HEK293 (cell line): ENCODE measurements at regions not wholly inside any gene's neighbourhood (a gene's known extent, or its start where the extent isn't known, plus 50 kb on each side); places are given as distances from the start of the nearest gene placed in this dataset.

ENCODE experiments used
- CTCF ChIA-PET: fragments of 350-600 bp; formaldehyde crosslinking; extraction: SDS; loops from one replicate; lab custom pipeline; 2021; ENCODE audit warnings: antibody characterized with exemption; lab: Yijun Ruan, JAX
- POLR2A ChIA-PET: fragments of 300-600 bp; formaldehyde crosslinking; extraction: SDS; loops from one replicate; lab custom pipeline; 2020; ENCODE audit warnings: antibody characterized with exemption, inconsistent platforms; lab: Yijun Ruan, JAX
- H3K27ac ChIP-seq: fragments of 200-500 bp; sonication (Bioruptor generic); 2 replicates; pipeline ENCODE4 v1.5.1; 2014; ENCODE audit warnings: low read depth, low read length, control low read depth, inconsistent platforms; ENCODE audit errors: extremely low read depth
- H3K36me3 ChIP-seq, 2 experiments: fragments of 200-500 bp in 1 of 2; sonication (Bioruptor generic) in 1 of 2; 1 replicate in 1 of 2; 2 replicates in 1 of 2; pipeline ENCODE4 v1.5.1; 2014 to 2017; ENCODE audit warnings: inconsistent platforms in 2 of 2, low read length in 2 of 2; ENCODE audit not compliant: control insufficient read depth in 2 of 2, insufficient read depth in 1 of 2
- H3K4me1 ChIP-seq: fragments of 200-500 bp; sonication (Bioruptor generic); 2 replicates; pipeline ENCODE4 v1.5.1; 2014; ENCODE audit warnings: mild to moderate bottlenecking, low read length, inconsistent platforms; ENCODE audit not compliant: control insufficient read depth, insufficient read depth
- H3K4me3 ChIP-seq: 2 replicates; pipeline ENCODE4 v1.5.1; 2011; ENCODE audit warnings: low read depth, mild to moderate bottlenecking, control low read depth, low read length, moderate library complexity
- H3K9me3 ChIP-seq: fragments of 200-500 bp; sonication (Bioruptor generic); 2 replicates; pipeline ENCODE4 v1.5.1; 2014; ENCODE audit warnings: low read depth, low read length, inconsistent platforms; ENCODE audit not compliant: control insufficient read depth, insufficient read depth
- HOXD13 ChIP-seq: sonication (generic); formaldehyde crosslinking; IDR thresholded peaks from 2 replicates; pipeline ENCODE4 v1.8.0; 2022; ENCODE audit warnings: missing genetic modification reagents, borderline replicate concordance
- PRDM2 ChIP-seq: fragments of 450-650 bp; formaldehyde crosslinking; IDR thresholded peaks from 2 replicates; pipeline ENCODE4 v1.5.1; 2016; ENCODE audit warnings: missing biosample characterization, missing genetic modification characterization, borderline replicate concordance
- RBAK ChIP-seq: fragments of 450-650 bp; formaldehyde crosslinking; IDR thresholded peaks from 2 replicates; pipeline ENCODE4 v1.5.1; 2016; ENCODE audit warnings: missing biosample characterization, missing genetic modification characterization
- SETDB1 ChIP-seq: IDR thresholded peaks from one replicate; pipeline ENCODE4 v1.6.1; 2017; ENCODE audit warnings: mild to moderate bottlenecking, low read length, moderate library complexity, mixed read lengths; ENCODE audit not compliant: insufficient read length
- ZBTB17 ChIP-seq: fragments of 450-650 bp; formaldehyde crosslinking; IDR thresholded peaks from 2 replicates; pipeline ENCODE4 v1.5.1; 2016; ENCODE audit warnings: missing biosample characterization, missing genetic modification characterization
- ZBTB8A ChIP-seq: fragments of 450-650 bp; formaldehyde crosslinking; IDR thresholded peaks from 2 replicates; pipeline ENCODE4 v1.5.1; 2016; ENCODE audit warnings: missing biosample characterization, missing genetic modification characterization
- ZNF138 ChIP-seq: fragments of 450-650 bp; formaldehyde crosslinking; IDR thresholded peaks from 2 replicates; pipeline ENCODE4 v1.5.1; 2016; ENCODE audit warnings: missing biosample characterization, missing genetic modification characterization, borderline replicate concordance
- ZNF211 ChIP-seq: fragments of 450-650 bp; formaldehyde crosslinking; IDR thresholded peaks from 2 replicates; pipeline ENCODE4 v1.5.1; 2016; ENCODE audit warnings: low read depth, missing biosample characterization, missing genetic modification characterization
- ZNF223 ChIP-seq: fragments of 450-650 bp; formaldehyde crosslinking; IDR thresholded peaks from 2 replicates; pipeline ENCODE4 v1.5.1; 2016; ENCODE audit warnings: missing biosample characterization, missing genetic modification characterization
- ZNF23 ChIP-seq: fragments of 450-650 bp; formaldehyde crosslinking; IDR thresholded peaks from 2 replicates; pipeline ENCODE4 v1.5.1; 2016; ENCODE audit warnings: missing biosample characterization, missing genetic modification characterization, borderline replicate concordance
- ZNF324 ChIP-seq: fragments of 450-650 bp; formaldehyde crosslinking; IDR thresholded peaks from 2 replicates; pipeline ENCODE4 v1.5.1; 2016; ENCODE audit warnings: missing biosample characterization, missing genetic modification characterization
- ZNF354C ChIP-seq: fragments of 450-650 bp; formaldehyde crosslinking; IDR thresholded peaks from 2 replicates; pipeline ENCODE4 v1.5.1; 2016; ENCODE audit warnings: missing biosample characterization, missing genetic modification characterization, low read depth, borderline replicate concordance
- ZNF366 ChIP-seq: fragments of 450-650 bp; formaldehyde crosslinking; conservative IDR thresholded peaks from 2 replicates; pipeline ENCODE4 v1.5.1; 2016; ENCODE audit warnings: missing biosample characterization, missing genetic modification characterization
- ZNF433 ChIP-seq: fragments of 450-650 bp; formaldehyde crosslinking; IDR thresholded peaks from 2 replicates; pipeline ENCODE4 v1.5.1; 2016; ENCODE audit warnings: missing biosample characterization, missing genetic modification characterization, low read depth
- ZNF544 ChIP-seq: fragments of 450-650 bp; formaldehyde crosslinking; IDR thresholded peaks from 2 replicates; pipeline ENCODE4 v1.5.0; 2017; ENCODE audit warnings: missing biosample characterization, missing genetic modification characterization
- ZNF629 ChIP-seq: fragments of 450-650 bp; formaldehyde crosslinking; IDR thresholded peaks from 2 replicates; pipeline ENCODE4 v1.5.1; 2017; ENCODE audit warnings: missing biosample characterization, missing genetic modification characterization
- ZNF664 ChIP-seq: fragments of 450-650 bp; formaldehyde crosslinking; IDR thresholded peaks from 2 replicates; pipeline ENCODE4 v1.5.1; 2016; ENCODE audit warnings: missing biosample characterization, missing genetic modification characterization
- ZNF677 ChIP-seq: fragments of 450-650 bp; IDR thresholded peaks from 2 replicates; pipeline ENCODE4 v1.5.0; 2018; ENCODE audit warnings: missing biosample characterization, mild to moderate bottlenecking, missing genetic modification characterization, moderate library complexity
- ZNF76 ChIP-seq: fragments of 450-650 bp; formaldehyde crosslinking; IDR thresholded peaks from 2 replicates; pipeline ENCODE4; 2016; ENCODE audit warnings: low read depth, missing biosample characterization, missing genetic modification characterization, borderline replicate concordance
- ZNF791 ChIP-seq: fragments of 450-650 bp; formaldehyde crosslinking; IDR thresholded peaks from 2 replicates; pipeline ENCODE4 v1.5.1; 2016; ENCODE audit warnings: missing biosample characterization, missing genetic modification characterization
- TF ChIP-seq, protein P1 (sequence below): IDR thresholded peaks from 2 replicates; pipeline ENCODE4 v1.6.1; 2011; ENCODE audit warnings: mild to moderate bottlenecking, low read depth, low read length, borderline replicate concordance
- TF ChIP-seq, protein P2 (sequence below): fragments of 450-650 bp; formaldehyde crosslinking; IDR thresholded peaks from 2 replicates; pipeline ENCODE4 v1.5.1; 2016; ENCODE audit warnings: missing biosample characterization, missing genetic modification characterization
- TF ChIP-seq, protein P3 (sequence below): fragments of 450-650 bp; formaldehyde crosslinking; IDR thresholded peaks from 2 replicates; pipeline ENCODE4 v1.5.1; 2016; ENCODE audit warnings: missing biosample characterization, missing genetic modification characterization, low read depth

DNA sequence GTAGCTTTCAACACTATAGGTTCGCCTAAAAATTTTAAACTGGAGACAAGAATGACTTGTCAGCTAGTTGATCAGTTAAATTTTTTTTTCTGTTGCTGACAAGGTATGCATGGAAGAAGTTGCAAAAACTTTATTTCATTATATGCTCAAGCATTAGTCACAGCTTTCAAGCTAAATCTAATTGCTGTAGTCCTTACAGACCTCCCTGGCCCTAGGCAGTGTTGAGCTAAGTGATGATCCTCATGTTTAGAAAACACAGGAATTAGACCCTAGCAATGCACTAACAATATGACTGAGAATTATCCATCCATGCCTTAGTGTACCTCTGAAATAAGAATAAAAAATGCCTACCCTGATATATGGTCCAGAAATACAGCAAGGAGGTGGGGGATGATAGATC, 253.4 kb downstream of the SP3 start (continued):
- TF ChIP-seq PRDM2 (tag by site-specific recombination) = no peak
- no peak for TF ChIP-seq ZNF677 (tag by site-specific recombination)
- no peak for TF ChIP-seq ZNF23

DNA sequence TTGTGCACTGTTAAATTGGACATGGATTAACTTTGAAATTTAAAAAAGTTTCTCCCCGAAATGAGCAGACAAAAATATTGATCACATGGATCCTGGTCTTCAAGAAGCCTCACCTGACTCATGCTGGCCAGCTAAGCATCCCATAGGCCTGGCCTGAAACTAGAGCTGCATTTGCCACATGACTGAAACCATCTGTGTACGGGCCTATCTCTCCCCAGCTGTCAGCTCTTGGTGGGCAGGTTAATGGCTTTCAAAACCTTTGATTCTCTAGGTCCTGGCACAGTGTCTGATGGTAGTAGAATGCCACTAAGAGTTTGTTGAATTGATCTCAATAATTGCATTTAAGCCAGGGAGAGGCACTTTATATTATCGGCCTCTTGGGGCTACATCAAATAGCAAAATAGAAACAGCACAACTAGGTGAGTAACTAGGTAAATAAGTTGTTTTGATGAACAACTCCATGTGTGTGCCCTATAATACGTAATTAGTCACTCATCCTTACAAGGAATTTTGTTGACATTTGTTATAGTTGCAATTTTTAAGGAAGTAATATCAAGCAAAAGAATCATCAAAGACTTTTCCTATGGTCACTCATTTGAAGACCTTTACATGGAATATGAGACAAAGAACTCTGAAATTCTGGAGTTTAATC, 251.1 kb downstream of the SP3 start:
- ChIA-PET POLR2A (no interaction called here), CTCF (no interaction called here)
- H3K4me1 ChIP-seq = no peaks in the 10 kb centered on the region
- H3K9me3 ChIP-seq = no peaks in the 10 kb centered on the region
- no peak overlapping the region for H3K27ac ChIP-seq
- TF ChIP-seq ZNF791 (tag by site-specific recombination) (no peak), ZNF354C (no peak), ZNF324 (tag by site-specific recombination) (no peak), ZBTB8A (tag by site-specific recombination) (no peak), ZNF211 (tag by site-specific recombination) (no peak), ZNF366 (no peak), ZNF629 (no peak), ZNF223 (tag by site-specific recombination) (no peak), ZNF544 (tag by site-specific recombination) (no peak)
- TF ChIP-seq, protein P1, sequence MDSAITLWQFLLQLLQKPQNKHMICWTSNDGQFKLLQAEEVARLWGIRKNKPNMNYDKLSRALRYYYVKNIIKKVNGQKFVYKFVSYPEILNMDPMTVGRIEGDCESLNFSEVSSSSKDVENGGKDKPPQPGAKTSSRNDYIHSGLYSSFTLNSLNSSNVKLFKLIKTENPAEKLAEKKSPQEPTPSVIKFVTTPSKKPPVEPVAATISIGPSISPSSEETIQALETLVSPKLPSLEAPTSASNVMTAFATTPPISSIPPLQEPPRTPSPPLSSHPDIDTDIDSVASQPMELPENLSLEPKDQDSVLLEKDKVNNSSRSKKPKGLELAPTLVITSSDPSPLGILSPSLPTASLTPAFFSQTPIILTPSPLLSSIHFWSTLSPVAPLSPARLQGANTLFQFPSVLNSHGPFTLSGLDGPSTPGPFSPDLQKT = no peak
- TF ChIP-seq, protein P2, sequence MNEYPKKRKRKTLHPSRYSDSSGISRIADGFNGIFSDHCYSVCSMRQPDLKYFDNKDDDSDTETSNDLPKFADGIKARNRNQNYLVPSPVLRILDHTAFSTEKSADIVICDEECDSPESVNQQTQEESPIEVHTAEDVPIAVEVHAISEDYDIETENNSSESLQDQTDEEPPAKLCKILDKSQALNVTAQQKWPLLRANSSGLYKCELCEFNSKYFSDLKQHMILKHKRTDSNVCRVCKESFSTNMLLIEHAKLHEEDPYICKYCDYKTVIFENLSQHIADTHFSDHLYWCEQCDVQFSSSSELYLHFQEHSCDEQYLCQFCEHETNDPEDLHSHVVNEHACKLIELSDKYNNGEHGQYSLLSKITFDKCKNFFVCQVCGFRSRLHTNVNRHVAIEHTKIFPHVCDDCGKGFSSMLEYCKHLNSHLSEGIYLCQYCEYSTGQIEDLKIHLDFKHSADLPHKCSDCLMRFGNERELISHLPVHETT (tag by site-specific recombination) = no peak
- no peaks in the 10 kb centered on the region for H3K36me3 ChIP-seq
- no peak overlapping the region for H3K4me3 ChIP-seq

DNA sequence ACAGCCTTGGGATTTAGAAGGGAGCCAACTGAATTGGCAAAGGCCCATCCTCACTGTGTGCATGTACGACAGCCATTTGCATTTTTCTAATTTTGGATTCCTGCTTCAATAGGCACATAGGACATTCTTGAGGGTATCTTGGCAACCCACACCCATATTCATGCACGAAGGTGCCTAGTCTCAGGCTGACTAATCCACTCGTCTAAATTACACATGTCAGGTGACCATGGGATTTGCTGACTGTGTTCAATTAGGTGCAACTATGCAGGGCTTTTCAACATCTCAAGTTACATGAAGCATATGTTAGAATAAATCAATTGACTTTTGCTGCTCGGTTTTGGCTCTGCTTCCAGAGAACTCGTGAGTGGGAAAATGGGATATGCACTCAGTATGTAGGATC, 249.7 kb downstream of the SP3 start:
- POLR2A ChIA-PET = no interaction called here
- no peak overlapping the region for H3K27ac ChIP-seq
- no peaks in the 10 kb centered on the region for H3K9me3 ChIP-seq
- H3K36me3 ChIP-seq = no peaks in the 10 kb centered on the region
- CTCF ChIA-PET = no interaction called here
- no peaks in the 10 kb centered on the region for H3K4me1 ChIP-seq
- no peak overlapping the region for H3K4me3 ChIP-seq
- TF ChIP-seq HOXD13 (no peak), ZNF433 (tag by site-specific recombination) (no peak), ZNF664 (tag by site-specific recombination) (peak; percentile 70; the same call in 1 of the 2 replicates), ZBTB17 (tag by site-specific recombination) (peak; percentile 81), ZNF76 (tag by site-specific recombination) (no peak), ZNF138 (tag by site-specific recombination) (no peak), SETDB1 (peak; percentile 59), RBAK (tag by site-specific recombination) (no peak)
- TF ChIP-seq, protein P3, sequence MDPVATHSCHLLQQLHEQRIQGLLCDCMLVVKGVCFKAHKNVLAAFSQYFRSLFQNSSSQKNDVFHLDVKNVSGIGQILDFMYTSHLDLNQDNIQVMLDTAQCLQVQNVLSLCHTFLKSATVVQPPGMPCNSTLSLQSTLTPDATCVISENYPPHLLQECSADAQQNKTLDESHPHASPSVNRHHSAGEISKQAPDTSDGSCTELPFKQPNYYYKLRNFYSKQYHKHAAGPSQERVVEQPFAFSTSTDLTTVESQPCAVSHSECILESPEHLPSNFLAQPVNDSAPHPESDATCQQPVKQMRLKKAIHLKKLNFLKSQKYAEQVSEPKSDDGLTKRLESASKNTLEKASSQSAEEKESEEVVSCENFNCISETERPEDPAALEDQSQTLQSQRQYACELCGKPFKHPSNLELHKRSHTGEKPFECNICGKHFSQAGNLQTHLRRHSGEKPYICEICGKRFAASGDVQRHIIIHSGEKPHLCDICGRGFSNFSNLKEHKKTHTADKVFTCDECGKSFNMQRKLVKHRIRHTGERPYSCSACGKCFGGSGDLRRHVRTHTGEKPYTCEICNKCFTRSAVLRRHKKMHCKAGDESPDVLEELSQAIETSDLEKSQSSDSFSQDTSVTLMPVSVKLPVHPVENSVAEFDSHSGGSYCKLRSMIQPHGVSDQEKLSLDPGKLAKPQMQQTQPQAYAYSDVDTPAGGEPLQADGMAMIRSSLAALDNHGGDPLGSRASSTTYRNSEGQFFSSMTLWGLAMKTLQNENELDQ (tag by site-specific recombination) = no peak
